ENCODE measurements at regions not wholly inside any gene's neighbourhood (a gene's known extent, or its start where the extent isn't known, plus 50 kb on each side); places are given as distances from the start of the nearest gene placed in this dataset.

DNA sequence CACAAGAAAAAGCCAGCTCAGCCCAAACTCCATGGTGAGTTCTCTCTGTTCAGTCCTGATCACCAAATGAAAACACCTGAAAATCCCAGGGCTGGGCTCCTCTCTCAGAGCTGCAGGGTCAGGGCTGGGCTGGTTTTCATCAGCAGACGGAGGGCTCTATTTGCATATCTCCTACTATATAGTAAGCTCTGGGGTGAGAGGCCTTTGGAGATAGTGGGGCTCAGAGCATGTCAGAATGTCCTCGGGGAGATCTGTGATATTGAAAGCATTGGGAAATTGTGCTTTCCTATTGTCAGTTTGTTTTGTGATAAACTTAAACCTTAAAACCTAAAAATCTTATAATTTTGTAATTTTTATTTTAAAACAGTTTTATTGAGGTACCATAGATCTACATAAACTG, 742.6 kb downstream of the TMEM121 start:
- TF ChIP-seq, protein P1, sequence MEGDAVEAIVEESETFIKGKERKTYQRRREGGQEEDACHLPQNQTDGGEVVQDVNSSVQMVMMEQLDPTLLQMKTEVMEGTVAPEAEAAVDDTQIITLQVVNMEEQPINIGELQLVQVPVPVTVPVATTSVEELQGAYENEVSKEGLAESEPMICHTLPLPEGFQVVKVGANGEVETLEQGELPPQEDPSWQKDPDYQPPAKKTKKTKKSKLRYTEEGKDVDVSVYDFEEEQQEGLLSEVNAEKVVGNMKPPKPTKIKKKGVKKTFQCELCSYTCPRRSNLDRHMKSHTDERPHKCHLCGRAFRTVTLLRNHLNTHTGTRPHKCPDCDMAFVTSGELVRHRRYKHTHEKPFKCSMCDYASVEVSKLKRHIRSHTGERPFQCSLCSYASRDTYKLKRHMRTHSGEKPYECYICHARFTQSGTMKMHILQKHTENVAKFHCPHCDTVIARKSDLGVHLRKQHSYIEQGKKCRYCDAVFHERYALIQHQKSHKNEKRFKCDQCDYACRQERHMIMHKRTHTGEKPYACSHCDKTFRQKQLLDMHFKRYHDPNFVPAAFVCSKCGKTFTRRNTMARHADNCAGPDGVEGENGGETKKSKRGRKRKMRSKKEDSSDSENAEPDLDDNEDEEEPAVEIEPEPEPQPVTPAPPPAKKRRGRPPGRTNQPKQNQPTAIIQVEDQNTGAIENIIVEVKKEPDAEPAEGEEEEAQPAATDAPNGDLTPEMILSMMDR (conservative IDR thresholded peaks at IDR 0.05 in 1 of 2, IDR thresholded peaks at IDR 0.05 in 1 of 2; ENCODE audit: low read depth in 1 of 2, low read length in 2 of 2): no peak
- no peak for TF ChIP-seq EZH2 (IDR thresholded peaks at IDR 0.05; ENCODE audit: low read length, missing control alignments)
